ENCODE measurements at regions not wholly inside any gene's neighbourhood (a gene's known extent, or its start where the extent isn't known, plus 50 kb on each side); places are given as distances from the start of the nearest gene placed in this dataset.

GRCh38 chrX:96538104-96538725 is 146.4 kb upstream of the DIAPH2 start:
- TF ChIP-seq EZH2 (IDR thresholded peaks at IDR 0.05; ENCODE audit: low read length) = no peak
- no peak for TF ChIP-seq CTCF (optimal IDR thresholded peaks at IDR 0.05 in 1 of 3, IDR thresholded peaks at IDR 0.05 in 1 of 3, conservative IDR thresholded peaks at IDR 0.05 in 1 of 3; ENCODE audit: extremely low read depth in 1 of 3, insufficient read depth in 2 of 3, low read length in 3 of 3)

All from keratinocyte (primary cell).